SK-N-SH (cell line): ENCODE measurements at regions not wholly inside any gene's neighbourhood (a gene's known extent, or its start where the extent isn't known, plus 50 kb on each side); places are given as distances from the start of the nearest gene placed in this dataset.

Experiments used
- CTCF ChIA-PET: fragments of 300-600, 350-600 bp; formaldehyde crosslinking; extraction: SDS; loops from one replicate; lab custom pipeline; 2021; lab: Yijun Ruan, JAX
- POLR2A ChIA-PET: fragments of 350-600 bp; sonication (Branson Sonifier 250); formaldehyde crosslinking; extraction: SDS; loops from one replicate; lab custom pipeline; 2020; ENCODE audit warnings: antibody characterized with exemption, inconsistent platforms; lab: Yijun Ruan, JAX
- DNase-seq: peaks from one replicate; pipeline ENCODE4 v3.0.0; 2012
- H2AFZ ChIP-seq: fragments of 200-600 bp; sonication (generic); 2 replicates; pipeline ENCODE4 v1.8.1; 2016; ENCODE audit warnings: antibody characterized with exemption, mild to moderate bottlenecking, low read depth
- H3F3A ChIP-seq: fragments of 200-600 bp; sonication (generic); replicated peaks from 2 replicates; pipeline ENCODE3; 2016; ENCODE audit warnings: antibody characterized with exemption, mild to moderate bottlenecking; ENCODE audit not compliant: insufficient read depth
- H3K27ac ChIP-seq, 2 experiments: fragments of 200-500 bp in 1 of 2; fragments of 200-600 bp in 1 of 2; sonication (Bioruptor generic) in 1 of 2; sonication (generic), shearing (Covaris generic) in 1 of 2; 2 replicates each; pipeline versions ENCODE4 v1.5.1 to v1.6.1; 2014 to 2016; ENCODE audit warnings: low read depth in 2 of 2, inconsistent platforms in 1 of 2, low read length in 1 of 2, mild to moderate bottlenecking in 1 of 2, mixed read lengths in 1 of 2
- H3K27me3 ChIP-seq: fragments of 200-600 bp; sonication (generic), shearing (Covaris generic); 2 replicates; pipeline ENCODE4 v1.6.1; 2016; ENCODE audit warnings: mixed run types; ENCODE audit not compliant: insufficient read depth
- H3K36me3 ChIP-seq, 2 experiments: fragments of 200-500 bp in 1 of 2; fragments of 200-600 bp in 1 of 2; sonication (Bioruptor generic) in 1 of 2; sonication (generic) in 1 of 2; replicated peaks in 1 of 2; 2 replicates each; pipeline versions ENCODE3 to v1.5.1; 2014 to 2016; ENCODE audit warnings: low read length in 1 of 2, mild to moderate bottlenecking in 1 of 2; ENCODE audit not compliant: insufficient read depth in 2 of 2, control insufficient read depth in 1 of 2
- H3K4me1 ChIP-seq, 2 experiments: fragments of 200-500 bp in 1 of 2; fragments of 200-600 bp in 1 of 2; sonication (Bioruptor generic) in 1 of 2; sonication (generic), shearing (Covaris generic) in 1 of 2; 2 replicates each; pipeline versions ENCODE4 v1.5.1 to v1.6.1; 2014 to 2016; ENCODE audit warnings: low read depth in 1 of 2, low read length in 1 of 2, mixed run types in 1 of 2; ENCODE audit not compliant: insufficient read depth in 2 of 2, control insufficient read depth in 1 of 2
- H3K4me2 ChIP-seq: fragments of 200-600 bp; sonication (generic), shearing (Covaris generic); 2 replicates; pipeline ENCODE4 v1.6.1; 2017; ENCODE audit warnings: mixed run types
- H3K4me3 ChIP-seq, 2 experiments: fragments of 200-500 bp in 1 of 2; fragments of 200-600 bp in 1 of 2; sonication (Bioruptor generic) in 1 of 2; sonication (generic), shearing (Covaris generic) in 1 of 2; 2 replicates each; pipeline versions ENCODE4 v1.5.1 to v1.8.1; 2014 to 2016; ENCODE audit warnings: low read depth in 2 of 2, inconsistent platforms in 1 of 2, low read length in 1 of 2, mild to moderate bottlenecking in 1 of 2, mixed read lengths in 1 of 2, moderate library complexity in 1 of 2
- H3K79me2 ChIP-seq: fragments of 200-600 bp; sonication (generic); 2 replicates; pipeline ENCODE4 v1.8.1; 2017; ENCODE audit warnings: mild to moderate bottlenecking; ENCODE audit not compliant: insufficient read depth
- H3K9ac ChIP-seq: fragments of 200-600 bp; sonication (generic); 2 replicates; pipeline ENCODE4 v1.6.1; 2017; ENCODE audit warnings: mixed run types
- H3K9me2 ChIP-seq: fragments of 200-600 bp; sonication (generic); 2 replicates; pipeline ENCODE4 v1.6.1; 2017; ENCODE audit warnings: mixed run types
- H3K9me3 ChIP-seq: fragments of 200-600 bp; sonication (generic); 2 replicates; pipeline ENCODE4 v1.6.1; 2017; ENCODE audit warnings: mixed run types, mild to moderate bottlenecking, moderate library complexity
- H4K20me1 ChIP-seq: fragments of 200-600 bp; sonication (generic); 2 replicates; pipeline ENCODE4 v1.6.1; 2017; ENCODE audit warnings: mild to moderate bottlenecking, mixed run types; ENCODE audit not compliant: insufficient read depth
- CHD2 ChIP-seq: fragments of 150-350 bp; IDR thresholded peaks from 2 replicates; pipeline ENCODE4 v1.6.1; 2018; ENCODE audit warnings: low read length; ENCODE audit not compliant: partially characterized antibody
- CTCF ChIP-seq: fragments of 200-600 bp; sonication (generic); IDR thresholded peaks from 2 replicates; pipeline ENCODE4 v1.6.1; 2017; ENCODE audit warnings: antibody characterized with exemption, mild to moderate bottlenecking, moderate library complexity
- ELF1 ChIP-seq: IDR thresholded peaks from 2 replicates; pipeline ENCODE4 v1.4.0; 2012
- FOXM1 ChIP-seq: IDR thresholded peaks from 2 replicates; pipeline ENCODE4 v1.4.0; 2012; ENCODE audit warnings: low read depth, mild to moderate bottlenecking
- GATA2 ChIP-seq: sonication (generic); formaldehyde crosslinking; IDR thresholded peaks from 2 replicates; pipeline ENCODE4 v1.5.0; 2020; ENCODE audit warnings: mild to moderate bottlenecking, missing genetic modification reagents
- MEF2A ChIP-seq: IDR thresholded peaks from 2 replicates; pipeline ENCODE4 v1.4.0; 2012; ENCODE audit warnings: low read depth, borderline replicate concordance
- MXI1 ChIP-seq: IDR thresholded peaks from 2 replicates; pipeline ENCODE4 v1.6.1; 2012; ENCODE audit warnings: mild to moderate bottlenecking, low read depth, low read length, improper control_type of control experiment
- POLR2AphosphoS5 ChIP-seq: IDR thresholded peaks from 2 replicates; pipeline ENCODE4 v1.6.1; 2012; ENCODE audit warnings: low read depth, low read length
- RAD21 ChIP-seq: IDR thresholded peaks from 2 replicates; pipeline ENCODE4 v1.6.1; 2012; ENCODE audit warnings: mild to moderate bottlenecking, low read length
- RXRA ChIP-seq: IDR thresholded peaks from 2 replicates; pipeline ENCODE4 v1.4.0; 2012; ENCODE audit warnings: low read depth, mild to moderate bottlenecking, borderline replicate concordance
- TEAD4 ChIP-seq: IDR thresholded peaks from 2 replicates; pipeline ENCODE4 v1.4.0; 2012; ENCODE audit warnings: mild to moderate bottlenecking, borderline replicate concordance; ENCODE audit not compliant: insufficient read depth
- USF1 ChIP-seq: IDR thresholded peaks from 2 replicates; pipeline ENCODE4 v1.4.0; 2012; ENCODE audit warnings: low read depth, borderline replicate concordance
- WGBS: methylation state at CpG from one replicate; pipeline ENCODE4 v1.1.6; 2017; ENCODE audit warnings: low lambda C conversion rate; 5-methylcytosine and 5-hydroxymethylcytosine counted together
- TF ChIP-seq, protein P1 (sequence below): fragments of 150-350 bp; IDR thresholded peaks from 2 replicates; pipeline ENCODE4 v1.6.1; 2016; ENCODE audit warnings: mild to moderate bottlenecking, low read depth, low read length

GRCh38 chr1:200337831-200338230, 72.0 kb downstream of the ZNF281 start:
- no peak for DNase-seq
- H3K9me3 ChIP-seq = no peaks in the 10 kb centered on the region
- H3K9ac ChIP-seq = no peak overlapping the region
- H3K4me2 ChIP-seq = no peak overlapping the region
- H3K79me2 ChIP-seq = no peaks in the 10 kb centered on the region
- no peak overlapping the region for H3K4me3 ChIP-seq
- H3K9me2 ChIP-seq = no peaks in the 10 kb centered on the region
- H4K20me1 ChIP-seq = no peaks in the 10 kb centered on the region
- POLR2A ChIA-PET = no interaction called here
- H3F3A ChIP-seq = peaks cover 6% of the 10 kb centered on the region
- H3K27ac ChIP-seq = no peak overlapping the region
- no peaks in the 10 kb centered on the region for H3K36me3 ChIP-seq
- TF ChIP-seq MXI1 (no peak), CTCF (no peak), GATA2 (CRISPR knock-in tag) (no peak)
- TF ChIP-seq, all 33 proteins: peak for 0
- 95% methylated on average over 3 of the region's 3 CpGs for WGBS
- CTCF ChIA-PET = interaction anchor here (1.2 kb wide), 2 partner anchors 8 to 11 kb away, joined by 3 read pairs; no protein-coding TSS in a partner anchor
- no peak overlapping the region for H2AFZ ChIP-seq
- H3K4me1 ChIP-seq = peaks cover 0 to 2% of the 10 kb centered on the region in 2 experiments; a peak in 2 of 4 replicates
- H3K27me3 ChIP-seq = no peaks in the 10 kb centered on the region

DNA sequence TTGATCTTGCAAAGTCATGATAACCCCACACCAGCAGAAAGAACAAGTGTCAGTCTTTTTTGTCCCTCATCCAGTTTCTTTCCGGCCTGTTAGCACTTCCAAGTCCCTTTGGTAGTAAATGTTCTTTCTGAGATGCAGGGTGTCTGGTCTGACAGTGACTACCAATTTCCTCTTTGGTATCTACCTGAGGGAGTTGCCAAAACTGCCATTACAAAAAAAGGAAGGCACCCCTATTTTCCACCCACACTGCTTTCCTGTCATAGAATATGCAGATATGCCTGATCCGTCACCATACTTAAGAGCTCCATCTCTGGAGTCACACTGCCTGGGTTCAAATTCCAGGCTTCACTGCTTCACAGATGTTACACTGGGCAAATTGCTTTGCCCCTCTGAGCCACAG, 72.4 kb downstream of the ZNF281 start:
- WGBS = 94% methylated on average over 2 of the region's 2 CpGs

More for the DNA sequence above, 72.4 kb downstream of the ZNF281 start:
- no peak overlapping the region for H3K4me3 ChIP-seq
- peaks cover 6% of the 10 kb centered on the region for H3F3A ChIP-seq
- no peaks in the 10 kb centered on the region for H4K20me1 ChIP-seq
- H3K79me2 ChIP-seq = no peaks in the 10 kb centered on the region
- DNase-seq = no peak
- H3K4me2 ChIP-seq = no peak overlapping the region
- H3K36me3 ChIP-seq = no peaks in the 10 kb centered on the region
- ChIA-PET POLR2A (no interaction called here), CTCF (interaction anchor here (1.2 kb wide), 1 partner anchor 8 kb away, joined by 3 read pairs; no protein-coding TSS in a partner anchor)
- no peaks in the 10 kb centered on the region for H3K9me3 ChIP-seq
- H3K4me1 ChIP-seq = peaks cover 0 to 2% of the 10 kb centered on the region in 2 experiments; a peak in 2 of 4 replicates
- H2AFZ ChIP-seq = no peak overlapping the region
- H3K9ac ChIP-seq = no peak overlapping the region
- no peaks in the 10 kb centered on the region for H3K27me3 ChIP-seq
- H3K27ac ChIP-seq = no peak overlapping the region
- no peaks in the 10 kb centered on the region for H3K9me2 ChIP-seq
- no peak for TF ChIP-seq ELF1
- TF ChIP-seq MEF2A = no peak
- no peak for TF ChIP-seq CHD2
- TF ChIP-seq POLR2AphosphoS5 = no peak
- TF ChIP-seq, protein P1, sequence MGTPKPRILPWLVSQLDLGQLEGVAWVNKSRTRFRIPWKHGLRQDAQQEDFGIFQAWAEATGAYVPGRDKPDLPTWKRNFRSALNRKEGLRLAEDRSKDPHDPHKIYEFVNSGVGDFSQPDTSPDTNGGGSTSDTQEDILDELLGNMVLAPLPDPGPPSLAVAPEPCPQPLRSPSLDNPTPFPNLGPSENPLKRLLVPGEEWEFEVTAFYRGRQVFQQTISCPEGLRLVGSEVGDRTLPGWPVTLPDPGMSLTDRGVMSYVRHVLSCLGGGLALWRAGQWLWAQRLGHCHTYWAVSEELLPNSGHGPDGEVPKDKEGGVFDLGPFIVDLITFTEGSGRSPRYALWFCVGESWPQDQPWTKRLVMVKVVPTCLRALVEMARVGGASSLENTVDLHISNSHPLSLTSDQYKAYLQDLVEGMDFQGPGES = no peak
- no peak for TF ChIP-seq CTCF
- TF ChIP-seq RAD21 = no peak
- TF ChIP-seq RXRA = no peak
- TF ChIP-seq FOXM1 = no peak
- TF ChIP-seq USF1 = no peak
- no peak for TF ChIP-seq GATA2 (CRISPR knock-in tag)
- no peak for TF ChIP-seq TEAD4
